T-cell (primary cell): ENCODE measurements at regions not wholly inside any gene's neighbourhood (a gene's known extent, or its start where the extent isn't known, plus 50 kb on each side); places are given as distances from the start of the nearest gene placed in this dataset.

ENCODE experiments used
- ATAC-seq, 4 experiments: fragments of 200-7000 bp in 3 of 4; fragments of 150-1000 bp in 1 of 4; cut with Tn5 transposase; replicated peaks in 1 of 4; 1 replicate in 3 of 4; 2 replicates in 1 of 4; pipeline ENCODE4 v1.10.0; 2021; ENCODE audit warnings: moderate library complexity in 3 of 4, mild to moderate bottlenecking in 2 of 4, moderate number of reproducible peaks in 1 of 4
- CTCF ChIA-PET, 2 donors: fragments of 300-600 bp; sonication (Branson Sonifier 250); formaldehyde crosslinking; loops; one replicate each; lab custom pipeline; 2022; ENCODE audit warnings: antibody characterized with exemption in 2 of 2; lab: Charles Lee
- POLR2A ChIA-PET, 2 donors: fragments of 300-600 bp; sonication (Branson Sonifier 250); formaldehyde crosslinking; loops; one replicate each; lab custom pipeline; 2022; ENCODE audit warnings: antibody characterized with exemption in 2 of 2; lab: Charles Lee
- DNase-seq, 35 experiments: peaks; one replicate each; pipeline versions ENCODE4 v3.0.0 to v3.0.0-alpha.2; 2013 to 2023
- H3K27ac ChIP-seq: one replicate; pipeline ENCODE4 v1.5.1; 2013; ENCODE audit warnings: low read length
- H3K27me3 ChIP-seq, 2 experiments: replicated peaks in 1 of 2; 1 replicate in 1 of 2; 2 replicates in 1 of 2; pipeline versions ENCODE4 v1.6.1 to v1.7.0; 2013; ENCODE audit warnings: low read length in 1 of 2, mixed read lengths in 1 of 2; ENCODE audit not compliant: control insufficient read depth in 2 of 2, insufficient read depth in 2 of 2; ENCODE audit errors: extremely low read depth in 1 of 2
- H3K36me3 ChIP-seq, 2 donors: 1 replicate in 1 of 2; 2 replicates in 1 of 2; pipeline versions ENCODE4 v1.6.1 to v1.7.0; 2013; ENCODE audit warnings: low read length in 1 of 2; ENCODE audit not compliant: control insufficient read depth in 2 of 2, insufficient read depth in 1 of 2; ENCODE audit errors: extremely low read depth in 1 of 2
- H3K4me1 ChIP-seq, 2 experiments: 1 replicate in 1 of 2; 2 replicates in 1 of 2; pipeline versions ENCODE4 v1.6.1 to v1.7.0; 2013; ENCODE audit warnings: low read length in 2 of 2, mixed read lengths in 1 of 2; ENCODE audit not compliant: insufficient read depth in 2 of 2, control insufficient read depth in 1 of 2; ENCODE audit errors: extremely low read depth in 1 of 2
- H3K4me3 ChIP-seq, 2 donors: 1 replicate in 1 of 2; 2 replicates in 1 of 2; pipeline versions ENCODE4 v1.5.1 to v1.7.0; 2013; ENCODE audit warnings: mild to moderate bottlenecking in 2 of 2, low read length in 1 of 2, moderate library complexity in 1 of 2; ENCODE audit not compliant: control insufficient read depth in 1 of 2; ENCODE audit errors: extremely low read depth in 1 of 2
- H3K9me3 ChIP-seq: 2 replicates; pipeline ENCODE4 v1.7.0; 2013
- H3K27ac Mint-ChIP-seq, 2 donors: one replicate each; pipeline ENCODE4 v1.8.0; 2020 to 2021; ENCODE audit warnings: mild to moderate bottlenecking in 2 of 2, mixed read lengths in 2 of 2
- H3K27me3 Mint-ChIP-seq, 2 donors: one replicate each; pipeline ENCODE4 v1.8.0; 2021 to 2022; ENCODE audit warnings: mixed read lengths in 2 of 2
- H3K36me3 Mint-ChIP-seq: one replicate; pipeline ENCODE4 v1.8.0; 2021; ENCODE audit warnings: mixed read lengths
- H3K4me1 Mint-ChIP-seq, 3 donors: one replicate each; pipeline ENCODE4 v1.8.0; 2020 to 2022; ENCODE audit warnings: mixed read lengths in 3 of 3, mild to moderate bottlenecking in 1 of 3
- H3K4me3 Mint-ChIP-seq, 3 donors: one replicate each; pipeline ENCODE4 v1.8.0; 2020 to 2022; ENCODE audit warnings: mild to moderate bottlenecking in 3 of 3, mixed read lengths in 3 of 3, moderate library complexity in 3 of 3
- H3K9me3 Mint-ChIP-seq, 3 donors: one replicate each; pipeline ENCODE4 v1.8.0; 2020 to 2022; ENCODE audit warnings: mixed read lengths in 3 of 3
- WGBS: methylation state at CpG from one replicate; pipeline ENCODE4 v1.1.5; 2013; ENCODE audit warnings: missing lambda C conversion rate; ENCODE audit not compliant: insufficient coverage; 5-methylcytosine and 5-hydroxymethylcytosine counted together

DNA sequence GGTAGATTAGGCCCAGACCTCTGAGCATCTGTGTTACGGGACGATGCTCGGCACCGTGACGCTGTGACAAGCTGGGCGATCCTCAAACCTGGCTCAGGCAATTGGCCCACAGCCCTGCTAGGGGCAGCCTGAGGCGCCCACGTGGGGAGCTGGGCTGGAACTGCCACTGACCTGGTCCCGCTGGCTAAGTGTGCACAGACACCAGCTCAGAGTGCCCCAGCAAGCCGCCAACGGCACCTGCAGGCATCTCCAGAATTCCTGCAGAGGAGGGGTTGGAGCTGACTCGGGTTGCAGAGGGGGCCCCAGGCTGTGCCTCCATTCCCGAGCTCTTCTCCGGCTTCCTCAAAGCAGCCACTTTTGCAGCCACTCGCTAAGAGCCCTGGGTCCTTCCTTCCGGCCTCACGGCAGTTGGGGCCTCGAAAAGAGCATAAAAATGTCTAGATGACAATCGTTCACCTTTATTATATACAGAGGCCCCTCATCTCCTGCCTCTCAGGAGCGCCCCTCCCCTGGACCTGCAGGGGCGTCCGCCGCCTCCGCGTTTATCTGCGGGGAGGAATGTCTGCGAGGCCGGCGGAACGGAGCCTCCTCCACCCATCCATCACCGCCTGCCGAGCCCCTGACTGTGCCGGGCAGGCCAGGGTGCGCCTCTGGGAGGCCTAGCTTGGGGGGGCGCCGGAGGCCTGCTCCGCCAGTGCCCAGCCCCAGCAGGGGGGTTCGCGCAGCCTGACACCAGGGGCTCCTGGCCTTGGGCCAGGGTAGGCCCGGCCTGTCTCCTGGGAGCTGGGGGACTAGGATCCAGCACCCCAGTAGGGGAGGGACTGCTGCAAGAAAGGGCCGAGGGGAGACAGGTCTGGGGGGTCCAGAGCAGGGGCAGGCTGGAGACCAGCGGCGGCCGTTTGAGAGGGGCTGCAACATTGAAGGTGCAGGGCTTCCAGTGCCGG lies 144.9 kb downstream of the BARX1 start:
- Histone ChIP-seq H3K36me3 (no peaks in the 10 kb centered on the region), H3K4me1 (no peaks in the 10 kb centered on the region), H3K4me3 (no peak overlapping the region), H3K27me3 (peaks cover 0 to 46% of the 10 kb centered on the region in 2 experiments), H3K27ac (no peak overlapping the region), H3K9me3 (no peaks in the 10 kb centered on the region)
- no peak for ATAC-seq
- Mint-ChIP-seq H3K4me3 (no peak overlapping the region), H3K27me3 (peaks cover 22 to 25% of the 10 kb centered on the region in 2 donors), H3K4me1 (no peaks in the 10 kb centered on the region), H3K27ac (no peak overlapping the region), H3K36me3 (no peaks in the 10 kb centered on the region), H3K9me3 (peaks cover 0 to 7% (median 6%) of the 10 kb centered on the region in 3 donors)
- peak in 1 of 35 experiments; percentile 2 for DNase-seq
- WGBS, result 63% methylated on average over 31 of the region's 45 CpGs
- ChIA-PET POLR2A (no interaction called here), CTCF (no interaction called here)

DNA sequence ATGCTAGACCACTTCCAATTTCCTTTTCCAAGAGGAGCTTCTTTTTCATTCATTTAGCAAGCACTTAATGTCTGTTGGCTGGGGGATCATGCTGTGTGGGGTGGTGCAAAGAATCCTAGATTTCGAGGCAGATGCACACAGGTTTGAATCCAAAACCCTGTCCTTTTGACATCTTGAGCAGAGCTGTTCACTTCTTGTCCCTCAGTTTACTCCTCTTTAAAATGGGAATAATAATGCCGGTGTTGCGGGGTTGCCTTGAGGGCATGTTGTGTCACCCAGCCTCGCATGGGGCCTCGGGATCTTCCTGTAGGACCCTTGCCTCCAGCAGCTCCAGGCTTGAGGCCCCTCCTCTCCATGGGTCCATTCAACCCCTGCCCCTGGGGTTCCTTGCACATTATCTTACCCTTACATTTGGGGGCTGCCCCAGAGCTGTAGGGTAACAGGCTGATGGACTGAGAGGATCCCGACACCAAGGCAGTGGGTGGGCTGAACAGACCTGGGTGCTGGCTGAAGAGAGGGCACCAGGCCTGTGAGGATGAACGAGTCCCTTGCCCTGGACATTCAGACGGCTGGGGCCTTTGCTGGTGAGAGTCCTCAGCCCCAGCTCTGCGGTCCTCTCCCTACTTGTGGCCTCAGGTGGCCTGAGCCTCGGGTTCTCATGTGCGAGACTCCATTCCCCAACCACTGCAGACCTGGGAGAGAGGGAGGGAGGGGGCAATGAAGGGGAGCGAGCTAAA lies 145.8 kb downstream of the BARX1 start:
- no peak overlapping the region for H3K27ac ChIP-seq
- no peak overlapping the region for H3K27ac Mint-ChIP-seq
- peaks cover 16 to 19% of the 10 kb centered on the region in 2 donors for H3K27me3 Mint-ChIP-seq
- WGBS, result 70% methylated on average over 2 of the region's 12 CpGs
- POLR2A ChIA-PET, result no interaction called here
- no peaks in the 10 kb centered on the region for H3K36me3 ChIP-seq
- H3K4me1 ChIP-seq, result no peaks in the 10 kb centered on the region
- H3K4me3 ChIP-seq, result no peak overlapping the region
- ATAC-seq (no peak), DNase-seq (no peak)
- peaks cover 2 to 10% (median 6%) of the 10 kb centered on the region in 3 donors for H3K9me3 Mint-ChIP-seq
- CTCF ChIA-PET, result no interaction called here
- H3K9me3 ChIP-seq, result no peaks in the 10 kb centered on the region
- H3K4me1 Mint-ChIP-seq, result no peaks in the 10 kb centered on the region
- no peaks in the 10 kb centered on the region for H3K36me3 Mint-ChIP-seq
- H3K27me3 ChIP-seq, result peaks cover 0 to 45% of the 10 kb centered on the region in 2 experiments
- H3K4me3 Mint-ChIP-seq, result no peak overlapping the region

DNA sequence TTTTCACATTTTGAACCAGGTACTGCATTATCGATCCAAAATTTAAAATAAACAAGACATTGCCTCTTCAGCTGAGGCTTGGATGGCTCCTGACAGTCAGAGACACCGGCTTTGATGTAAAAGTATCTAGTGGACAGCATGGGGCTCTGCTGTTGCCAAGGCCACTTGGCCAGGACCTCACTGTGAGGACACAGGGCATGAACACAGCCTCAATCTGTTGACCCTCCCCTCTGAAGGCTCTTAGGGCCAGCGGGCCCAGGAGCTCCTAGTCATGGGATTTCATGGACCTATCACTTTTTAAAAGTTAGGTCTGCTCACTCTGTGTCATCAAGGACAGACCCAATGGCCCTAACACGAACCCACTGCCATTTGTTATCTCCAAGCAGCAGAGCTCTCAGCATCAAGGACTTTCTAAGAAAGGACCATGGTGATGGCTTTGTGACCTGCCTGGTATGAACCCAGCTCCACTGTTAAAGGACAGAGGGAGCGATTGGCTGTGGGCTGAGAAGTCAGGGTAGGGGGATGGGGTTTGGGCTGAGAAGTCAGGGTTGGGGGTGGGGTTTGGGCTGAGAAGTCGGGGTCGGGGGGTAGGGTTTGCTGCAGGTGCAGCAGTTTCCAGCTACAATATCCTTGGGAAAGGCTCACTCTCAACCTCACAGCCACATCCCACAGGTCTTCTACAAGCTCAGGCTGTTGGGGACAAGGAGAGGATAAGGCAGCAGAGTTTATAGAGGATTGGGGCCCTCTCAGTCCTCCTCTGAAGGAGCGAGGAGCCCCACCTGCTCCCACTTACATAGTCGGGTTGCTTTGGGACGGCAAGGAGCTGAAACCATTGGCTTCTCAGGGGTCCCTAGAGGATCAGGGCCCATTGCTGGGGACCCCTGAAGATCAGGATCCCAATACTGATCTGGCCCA lies 146.8 kb downstream of the BARX1 start:
- no peaks in the 10 kb centered on the region for H3K36me3 ChIP-seq
- Mint-ChIP-seq H3K27ac (no peak overlapping the region), H3K36me3 (no peaks in the 10 kb centered on the region), H3K4me1 (no peaks in the 10 kb centered on the region), H3K27me3 (peaks cover 14 to 17% of the 10 kb centered on the region in 2 donors), H3K4me3 (no peak overlapping the region), H3K9me3 (peaks cover 2 to 10% (median 6%) of the 10 kb centered on the region in 3 donors)
- POLR2A ChIA-PET, result no interaction called here
- WGBS, result 71% methylated on average over 2 of the region's 10 CpGs
- no peaks in the 10 kb centered on the region for H3K9me3 ChIP-seq
- no peak overlapping the region for H3K4me3 ChIP-seq
- H3K4me1 ChIP-seq, result no peaks in the 10 kb centered on the region
- peaks cover 0 to 39% of the 10 kb centered on the region in 2 experiments for H3K27me3 ChIP-seq
- ATAC-seq, result no peak
- CTCF ChIA-PET, result no interaction called here
- H3K27ac ChIP-seq, result no peak overlapping the region
- no peak for DNase-seq

DNA sequence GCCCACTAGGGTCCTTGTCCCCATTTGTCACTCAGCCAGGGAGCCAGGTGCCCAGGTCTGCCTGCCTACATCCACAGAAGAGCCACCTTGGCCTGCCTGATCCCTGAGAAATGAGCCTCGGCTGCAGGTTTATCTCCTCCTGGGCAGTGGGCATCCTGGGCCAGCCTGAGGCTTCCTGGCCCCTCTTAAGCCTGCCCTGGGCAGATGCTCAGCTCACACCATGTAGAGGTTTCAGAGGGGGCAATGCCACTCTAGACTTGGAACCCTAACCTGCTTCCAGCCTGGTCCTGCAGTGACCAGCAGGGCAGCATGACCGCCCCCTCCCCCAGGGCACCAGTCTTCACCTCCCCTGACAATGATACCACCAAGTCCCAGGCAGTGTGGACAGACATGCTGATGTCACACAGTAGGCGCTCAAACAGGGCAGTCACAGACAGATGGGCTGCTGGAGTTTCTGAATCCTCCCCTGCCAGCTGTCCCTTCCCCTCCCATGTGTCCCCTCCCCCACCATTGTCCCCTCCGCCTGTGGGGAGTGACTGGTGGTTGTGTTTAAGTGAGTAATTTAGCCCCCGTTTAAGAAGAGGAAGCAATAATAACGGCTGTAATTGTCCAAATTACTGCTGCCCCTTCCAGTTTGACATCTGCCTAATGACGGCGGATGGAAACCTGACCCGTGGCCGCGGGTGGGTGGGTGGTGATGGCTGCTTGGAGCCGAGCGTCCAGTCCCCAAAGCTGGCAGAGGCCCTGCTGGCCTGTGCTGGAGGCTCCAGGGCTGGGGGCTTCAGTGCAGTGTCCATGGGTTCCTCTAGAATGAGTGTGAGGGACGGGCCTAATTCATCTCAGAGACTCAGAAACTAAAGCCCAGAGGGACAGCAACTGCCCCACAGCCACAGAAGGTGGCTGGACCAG lies 147.7 kb downstream of the BARX1 start:
- Histone ChIP-seq H3K9me3 (no peaks in the 10 kb centered on the region), H3K36me3 (no peaks in the 10 kb centered on the region), H3K27ac (no peak overlapping the region), H3K4me3 (no peak overlapping the region), H3K4me1 (no peaks in the 10 kb centered on the region), H3K27me3 (peaks cover 0 to 41% of the 10 kb centered on the region in 2 experiments)
- DNase-seq (no peak), ATAC-seq (no peak)
- peaks cover 2 to 10% (median 6%) of the 10 kb centered on the region in 3 donors for H3K9me3 Mint-ChIP-seq
- H3K27me3 Mint-ChIP-seq, result peaks cover 17 to 21% of the 10 kb centered on the region in 2 donors
- no peaks in the 10 kb centered on the region for H3K36me3 Mint-ChIP-seq
- no peak overlapping the region for H3K4me3 Mint-ChIP-seq
- 52% methylated on average over 11 of the region's 14 CpGs for WGBS
- ChIA-PET POLR2A (no interaction called here), CTCF (no interaction called here)
- H3K27ac Mint-ChIP-seq, result no peak overlapping the region
- H3K4me1 Mint-ChIP-seq, result no peaks in the 10 kb centered on the region

DNA sequence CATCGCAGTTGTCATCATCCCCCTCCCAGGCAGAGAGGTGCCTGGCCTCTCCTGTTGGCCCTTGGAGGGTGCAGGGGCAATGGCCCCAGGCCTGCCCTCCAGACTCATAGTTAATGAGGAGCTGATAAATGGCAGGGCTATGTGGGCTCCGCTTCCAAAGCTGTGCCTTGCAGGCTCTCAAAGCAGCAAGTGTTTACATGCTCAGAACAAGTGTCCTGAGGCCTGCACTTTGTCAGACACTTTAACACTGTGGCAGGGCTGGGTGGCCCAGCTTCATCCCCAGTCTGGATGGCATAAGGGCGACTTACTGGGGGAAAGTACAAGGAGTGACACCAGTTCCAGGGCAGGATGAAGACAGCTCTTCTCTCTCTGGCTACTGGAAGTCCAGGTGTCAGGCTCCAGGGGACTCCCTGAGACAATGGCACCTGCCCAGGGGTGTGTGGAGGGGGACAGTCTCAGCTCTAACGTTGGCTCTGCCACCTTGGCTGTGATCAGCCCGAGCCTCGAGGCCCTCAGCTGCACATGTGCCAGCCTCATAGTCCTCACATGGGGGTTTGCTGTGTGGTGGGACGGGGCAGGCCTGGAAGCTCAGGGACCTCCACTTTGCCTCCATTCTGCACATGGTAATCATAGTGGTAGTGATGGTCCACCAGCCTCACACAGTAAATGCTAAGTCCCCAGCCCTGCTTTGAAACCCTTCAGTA lies 153.4 kb downstream of the BARX1 start:
- peaks cover 10 to 15% (median 15%) of the 10 kb centered on the region in 3 donors for H3K9me3 Mint-ChIP-seq
- no peak overlapping the region for H3K4me3 Mint-ChIP-seq
- Histone ChIP-seq H3K27me3 (peaks cover 0 to 24% of the 10 kb centered on the region in 2 experiments), H3K4me3 (no peak overlapping the region), H3K9me3 (no peaks in the 10 kb centered on the region), H3K4me1 (no peaks in the 10 kb centered on the region), H3K36me3 (no peaks in the 10 kb centered on the region), H3K27ac (no peak overlapping the region)
- no peak overlapping the region for H3K27ac Mint-ChIP-seq
- DNase-seq (no peak), ATAC-seq (no peak)
- ChIA-PET POLR2A (no interaction called here), CTCF (no interaction called here)
- no peaks in the 10 kb centered on the region for H3K36me3 Mint-ChIP-seq
- no peaks in the 10 kb centered on the region for H3K4me1 Mint-ChIP-seq
- peaks cover 42 to 44% of the 10 kb centered on the region in 2 donors for H3K27me3 Mint-ChIP-seq
- 65% methylated on average over 4 of the region's 7 CpGs for WGBS
